AG09319 (cell line): ENCODE measurements at regions not wholly inside any gene's neighbourhood (a gene's known extent, or its start where the extent isn't known, plus 50 kb on each side); places are given as distances from the start of the nearest gene placed in this dataset.

Experiments used
- DNase-seq: peaks from one replicate; pipeline ENCODE4 v3.0.0-alpha.2; 2010; ENCODE audit warnings: low read depth; ENCODE audit errors: extremely low read depth
- TF ChIP-seq, protein P1 (sequence below): IDR thresholded peaks from 2 replicates; pipeline ENCODE4 v1.5.1; 2011; ENCODE audit warnings: low read depth, mild to moderate bottlenecking, inconsistent platforms, low read length, moderate library complexity

DNA sequence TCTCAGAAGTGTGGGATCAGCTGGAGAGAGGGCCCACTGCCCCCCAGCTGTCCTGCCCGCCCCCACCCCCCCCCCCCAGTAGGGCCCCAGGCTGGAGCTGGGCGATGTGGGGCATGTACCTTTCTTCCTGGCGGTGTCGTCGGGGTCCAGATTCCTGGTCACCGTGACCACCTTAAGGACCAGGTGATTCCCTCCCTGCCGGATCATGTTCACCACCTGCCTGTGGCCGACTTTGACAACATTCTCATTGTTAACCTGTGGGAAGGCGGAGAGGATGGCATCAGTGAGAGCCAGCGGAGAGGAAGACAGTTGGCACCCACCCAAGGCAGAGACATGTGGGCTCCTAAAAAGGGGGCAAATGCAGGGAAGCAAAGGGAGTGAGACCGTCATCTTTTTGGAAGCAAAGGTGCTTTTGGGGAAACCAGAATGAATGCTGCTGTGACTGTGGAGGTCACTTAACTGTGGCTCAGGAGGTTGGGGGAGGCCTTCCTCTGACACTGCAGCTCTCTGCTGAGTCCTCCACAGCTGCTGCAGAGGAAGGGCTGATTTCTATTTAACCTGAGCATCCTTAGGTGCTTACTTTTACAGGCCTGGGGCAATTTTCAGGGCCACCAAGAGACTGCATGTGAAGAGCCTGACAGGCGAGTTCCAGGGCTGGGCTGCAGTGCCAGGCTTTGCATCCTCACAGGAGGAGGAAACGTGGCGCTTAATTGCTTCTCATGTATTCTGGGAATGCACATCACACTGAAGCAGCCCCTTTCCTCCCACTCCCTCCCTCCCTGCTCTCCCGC, 104.5 kb downstream of the CTTN start:
- DNase-seq = no peak
- TF ChIP-seq, protein P1, sequence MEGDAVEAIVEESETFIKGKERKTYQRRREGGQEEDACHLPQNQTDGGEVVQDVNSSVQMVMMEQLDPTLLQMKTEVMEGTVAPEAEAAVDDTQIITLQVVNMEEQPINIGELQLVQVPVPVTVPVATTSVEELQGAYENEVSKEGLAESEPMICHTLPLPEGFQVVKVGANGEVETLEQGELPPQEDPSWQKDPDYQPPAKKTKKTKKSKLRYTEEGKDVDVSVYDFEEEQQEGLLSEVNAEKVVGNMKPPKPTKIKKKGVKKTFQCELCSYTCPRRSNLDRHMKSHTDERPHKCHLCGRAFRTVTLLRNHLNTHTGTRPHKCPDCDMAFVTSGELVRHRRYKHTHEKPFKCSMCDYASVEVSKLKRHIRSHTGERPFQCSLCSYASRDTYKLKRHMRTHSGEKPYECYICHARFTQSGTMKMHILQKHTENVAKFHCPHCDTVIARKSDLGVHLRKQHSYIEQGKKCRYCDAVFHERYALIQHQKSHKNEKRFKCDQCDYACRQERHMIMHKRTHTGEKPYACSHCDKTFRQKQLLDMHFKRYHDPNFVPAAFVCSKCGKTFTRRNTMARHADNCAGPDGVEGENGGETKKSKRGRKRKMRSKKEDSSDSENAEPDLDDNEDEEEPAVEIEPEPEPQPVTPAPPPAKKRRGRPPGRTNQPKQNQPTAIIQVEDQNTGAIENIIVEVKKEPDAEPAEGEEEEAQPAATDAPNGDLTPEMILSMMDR = no peak

- DNase-seq = no peak
- TF ChIP-seq, protein P1 = no peak
Observed at GRCh38 chr11:70503468-70504221, 105.3 kb downstream of the CTTN start.

GRCh38 chr11:70504246-70505020, 106.1 kb downstream of the CTTN start:
- no peak for DNase-seq
- TF ChIP-seq, protein P1 = no peak

DNA sequence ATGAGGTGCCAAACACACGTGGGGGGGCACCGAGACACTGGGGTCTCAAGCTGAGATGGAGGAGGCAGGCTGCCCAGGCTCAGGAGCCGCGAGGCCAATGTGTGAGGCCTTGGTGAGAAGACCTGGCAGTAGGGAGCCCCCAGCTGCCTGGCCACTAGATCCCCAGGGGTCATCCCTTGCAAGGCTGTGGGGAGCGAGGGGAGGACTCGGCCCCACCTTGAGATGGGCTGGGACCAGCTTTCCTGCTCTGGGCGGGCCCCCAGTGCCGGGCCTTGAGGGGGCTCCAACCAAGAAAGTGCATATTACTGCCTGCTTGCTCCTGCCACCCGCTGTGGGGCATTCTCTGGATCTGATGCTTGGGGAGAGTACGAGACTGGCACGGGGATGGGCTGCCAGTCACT, 107.0 kb downstream of the CTTN start:
- TF ChIP-seq, protein P1 = no peak
- DNase-seq = no peak

DNA sequence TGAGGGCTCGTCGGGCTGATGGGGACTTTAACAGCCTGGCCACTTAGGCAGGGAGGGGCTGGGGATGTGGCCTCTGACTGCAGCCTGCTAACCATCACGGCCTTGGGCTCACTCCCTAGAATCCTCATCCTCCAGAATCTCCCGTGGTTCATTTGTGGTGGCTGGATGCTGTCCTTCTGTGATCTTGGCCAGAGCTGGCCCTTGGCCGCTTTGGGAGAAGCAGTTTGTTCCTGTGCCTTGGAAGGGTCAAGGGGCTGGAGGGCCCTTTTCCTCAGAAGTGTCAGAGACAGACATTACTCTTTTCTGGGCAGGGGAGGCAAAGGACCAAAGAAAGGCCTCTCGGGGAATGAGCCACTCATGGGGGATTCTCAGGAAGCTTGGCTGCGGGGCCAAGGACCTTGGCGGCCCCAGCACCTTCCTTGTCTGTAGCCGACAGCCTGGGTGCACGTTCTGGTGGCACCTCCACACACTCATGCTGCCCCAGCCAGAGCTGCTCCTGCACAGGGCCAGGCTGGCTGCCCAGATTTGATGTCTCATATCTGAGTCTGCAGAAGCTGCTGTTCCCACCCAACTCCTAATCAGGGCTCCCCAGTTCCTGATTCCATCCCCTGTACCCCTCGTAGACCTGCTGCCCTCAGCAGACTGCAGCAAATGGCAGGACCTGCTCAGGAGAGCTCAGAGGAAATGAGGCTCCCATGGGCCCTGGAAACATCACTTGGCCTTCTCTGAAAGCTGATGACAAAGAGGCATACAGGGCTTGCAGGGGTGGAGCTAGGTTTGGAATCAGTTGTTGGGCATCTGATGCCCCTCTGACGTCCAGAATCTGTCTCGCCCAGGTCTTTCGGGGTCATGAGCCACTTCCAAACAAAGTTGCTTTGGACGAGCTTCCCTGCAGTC, 107.7 kb downstream of the CTTN start:
- TF ChIP-seq, protein P1 = no peak
- no peak for DNase-seq

DNA sequence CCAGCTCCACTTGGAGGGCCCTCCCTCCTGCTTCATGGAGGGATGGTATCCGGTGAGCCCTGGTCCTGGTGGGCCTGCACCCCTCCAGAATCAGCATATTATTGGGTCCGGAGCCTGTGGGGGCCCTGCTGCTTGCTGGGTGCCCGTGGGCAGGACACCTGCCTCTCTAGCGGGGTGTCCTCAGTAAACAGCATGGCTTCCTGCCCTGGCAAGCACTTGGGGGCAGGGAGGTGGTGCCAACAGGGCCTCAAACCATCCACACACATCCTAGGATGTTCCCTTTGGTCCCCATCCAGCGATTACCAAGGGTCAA, 108.3 kb downstream of the CTTN start:
- no peak for DNase-seq
- TF ChIP-seq, protein P1 = no peak
